NCI-H345 treated with DMSO at 0.1 percent for 48 hours (cell line): ENCODE measurements at regions not wholly inside any gene's neighbourhood (a gene's known extent, or its start where the extent isn't known, plus 50 kb on each side); places are given as distances from the start of the nearest gene placed in this dataset.
A peak's percentile ranks its signal among the peaks of the same experiment; 100 is the strongest.
"Not testable (repeated sequence)": the region's sequence is repeated elsewhere in the genome, so short reads cannot be mapped to it uniquely, and the experiment has no call there.

Source experiments
- DNase-seq: peaks from one replicate; lab custom pipeline; 2025; ENCODE audit not compliant: unreplicated experiment; lab: John Stamatoyannopoulos, UW

DNA sequence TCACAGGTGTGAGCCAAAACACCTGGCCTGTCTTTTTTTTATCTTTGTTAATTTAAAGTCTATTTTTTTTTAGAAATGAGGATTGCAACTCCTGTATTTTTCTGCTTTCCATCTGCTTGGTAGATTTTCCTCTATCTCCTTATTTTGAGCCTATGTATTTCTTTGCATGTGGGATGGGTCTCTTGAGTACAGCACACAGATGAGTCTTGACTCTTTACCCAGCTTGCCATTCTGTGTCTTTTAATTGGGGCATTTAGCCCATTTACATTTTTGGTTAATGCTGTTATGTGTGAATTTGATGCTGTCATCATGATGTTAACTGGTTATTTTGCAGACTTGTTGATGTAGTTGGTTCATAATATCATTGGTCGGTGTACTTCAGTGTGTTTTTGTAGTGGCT is 317.4 kb downstream of the IPO8 start:
- no peak for DNase-seq

DNA sequence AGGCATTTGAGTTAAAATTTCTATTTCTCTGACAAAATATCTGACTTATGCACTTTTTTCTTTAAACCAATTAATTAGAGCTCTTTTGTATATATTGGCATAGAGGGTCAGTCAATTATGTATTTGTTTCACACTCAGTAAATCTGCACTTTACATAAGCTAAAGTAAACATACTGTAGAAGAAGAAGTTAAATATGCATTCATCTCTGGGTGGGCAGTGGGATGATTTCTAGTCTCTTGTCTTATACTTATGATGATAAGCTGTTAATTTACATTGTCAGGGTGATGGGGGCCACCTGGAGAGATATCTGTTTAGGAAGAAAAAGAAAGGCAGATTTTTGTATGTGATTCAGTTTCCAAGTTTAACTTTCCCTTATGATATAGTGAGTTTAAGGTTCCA is 330.8 kb downstream of the IPO8 start:
- DNase-seq, result no peak

DNA sequence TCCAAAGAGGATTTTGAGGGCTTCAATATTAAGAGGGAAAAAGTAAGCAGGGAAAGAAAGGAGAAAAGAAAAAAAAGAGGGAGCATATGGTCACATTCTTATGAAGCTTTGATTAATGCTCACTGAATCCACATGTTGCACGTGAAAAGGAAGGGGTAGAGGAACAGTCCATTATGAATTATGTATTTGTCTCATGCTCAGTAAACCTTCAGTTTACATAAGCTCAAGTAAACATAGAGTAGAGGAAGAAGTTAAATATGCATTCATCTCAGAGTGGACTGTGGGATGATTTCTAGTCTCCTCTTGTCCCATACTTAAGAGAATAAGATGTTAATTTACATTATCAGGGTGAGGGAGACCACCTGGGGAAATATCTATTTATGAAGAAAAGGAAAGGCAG is 334.5 kb downstream of the IPO8 start:
- DNase-seq, result peak; percentile 5

DNA sequence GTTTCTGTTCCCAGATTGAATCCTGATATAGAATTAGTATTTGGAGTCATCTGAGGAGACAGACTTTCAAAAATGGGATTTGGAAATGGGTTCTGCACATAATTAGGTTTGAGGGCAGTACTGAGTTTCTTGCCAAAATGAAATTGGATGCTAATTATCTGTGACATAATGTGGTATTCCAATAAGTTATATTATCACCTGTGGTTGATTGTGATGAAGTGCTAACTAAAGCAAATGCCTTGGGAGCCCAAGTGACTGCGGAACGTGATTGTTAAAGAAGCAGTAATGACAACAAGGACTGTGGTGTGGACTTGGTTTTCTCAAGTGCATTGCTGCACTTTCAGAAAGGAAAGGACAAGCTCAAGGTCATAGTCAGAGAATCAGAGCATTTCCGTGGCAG is 337.0 kb downstream of the IPO8 start:
- no peak for DNase-seq

DNA sequence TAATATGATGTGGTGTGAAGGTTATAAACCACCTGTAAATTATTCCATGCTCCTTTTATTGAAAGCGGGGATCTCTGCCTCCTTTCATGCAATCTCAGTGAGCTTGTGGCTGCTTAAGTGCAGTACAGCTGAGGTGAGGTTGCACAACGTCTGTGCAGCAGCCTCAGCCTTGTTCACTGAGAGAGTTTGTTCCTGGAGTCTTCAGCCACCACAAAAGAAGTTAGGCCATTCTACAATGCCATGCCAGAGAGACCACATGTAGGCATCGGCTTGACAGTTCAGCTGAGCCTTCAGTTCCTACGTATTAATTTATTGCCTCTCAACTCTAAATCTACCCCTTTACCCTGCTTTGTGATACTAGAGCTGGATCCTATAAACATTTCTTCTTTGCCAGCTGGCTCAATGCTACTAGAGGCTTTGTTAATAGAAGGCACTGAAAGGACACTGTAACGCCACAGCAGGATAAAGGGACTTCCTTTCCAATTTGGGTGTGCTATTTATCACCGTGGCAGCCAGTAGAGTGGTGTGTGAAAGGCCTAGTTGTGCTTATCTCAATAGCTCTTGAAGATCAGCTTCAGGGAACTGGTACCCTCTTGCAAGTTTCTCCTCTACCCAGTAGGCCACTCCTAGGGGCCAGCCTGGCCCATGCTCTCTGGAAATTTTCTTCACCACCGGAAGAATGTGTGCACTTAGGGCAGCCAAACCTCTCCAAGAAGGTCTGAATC is 337.7 kb downstream of the IPO8 start:
- DNase-seq, result peak; percentile 62

DNA sequence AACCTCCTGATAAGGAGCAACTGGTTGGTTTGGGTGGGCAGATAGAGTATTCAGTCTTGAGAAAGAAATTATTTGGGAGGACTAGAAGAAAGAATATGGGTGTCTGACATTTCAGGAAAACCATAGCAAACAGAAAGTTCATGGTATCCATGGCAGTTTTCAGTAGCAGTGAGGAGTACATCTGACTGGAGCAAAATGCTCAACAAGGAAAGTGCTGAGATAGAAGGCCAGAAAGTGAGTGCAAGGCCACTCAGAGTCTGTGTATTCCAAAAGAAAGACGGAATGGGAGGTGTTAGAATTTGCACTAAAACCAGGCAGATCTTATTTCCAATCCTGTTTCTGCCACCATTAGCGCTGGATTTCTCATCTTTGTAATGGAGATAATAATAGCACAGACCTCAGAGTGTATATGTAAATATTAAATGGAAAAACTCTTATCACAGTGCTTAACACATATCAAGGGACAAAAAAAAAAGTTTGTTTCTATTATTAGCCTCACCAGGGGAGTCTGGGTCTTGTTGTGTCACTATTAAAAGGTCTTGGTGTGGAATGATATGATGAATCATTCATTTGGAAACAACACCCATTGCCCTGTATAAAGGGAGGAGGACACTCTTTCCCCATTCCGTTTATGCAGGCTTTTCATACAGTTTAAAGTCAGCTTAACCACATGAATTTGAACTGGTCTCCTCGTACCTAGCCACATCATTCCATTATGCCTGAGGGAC is 349.8 kb downstream of the IPO8 start:
- no peak for DNase-seq

DNA sequence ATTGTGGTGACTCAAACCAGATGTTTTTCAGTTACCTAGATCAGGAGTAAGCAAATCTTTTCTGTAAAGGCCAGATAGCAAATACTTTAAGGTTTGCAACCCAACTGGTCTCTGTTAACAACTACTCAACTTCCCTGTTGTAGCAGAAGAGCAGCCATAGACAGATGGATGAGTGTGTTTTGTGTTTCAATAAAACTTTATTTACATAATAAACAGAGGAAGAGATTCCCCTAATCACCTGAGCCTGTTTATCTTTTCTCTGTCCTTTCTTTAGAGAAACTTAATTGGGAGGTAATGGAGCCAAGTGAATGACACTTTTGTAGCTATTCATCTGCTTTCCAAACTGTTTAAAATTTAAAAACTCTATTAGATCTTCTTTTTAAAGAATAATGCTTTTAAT is 365.1 kb downstream of the IPO8 start:
- DNase-seq, result no peak

DNA sequence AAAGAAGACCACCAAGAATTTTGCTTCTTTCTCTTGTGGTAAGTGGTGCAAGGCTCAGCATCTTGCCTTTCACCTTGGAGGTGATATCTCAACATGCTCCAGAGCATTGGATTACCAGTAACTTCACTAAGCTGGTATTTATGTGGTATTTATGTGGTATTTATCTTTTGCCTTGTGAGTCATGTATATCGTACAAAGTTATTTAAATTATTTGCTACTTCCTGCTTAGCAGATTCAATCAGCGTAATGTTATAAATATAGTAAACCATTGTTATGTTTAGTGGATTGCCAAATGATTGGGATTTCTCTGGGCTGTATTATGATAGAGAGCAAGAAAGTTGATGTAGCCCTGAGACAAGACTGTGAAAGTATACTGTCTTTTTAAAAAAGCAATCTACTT is 366.4 kb downstream of the IPO8 start:
- no peak for DNase-seq

DNA sequence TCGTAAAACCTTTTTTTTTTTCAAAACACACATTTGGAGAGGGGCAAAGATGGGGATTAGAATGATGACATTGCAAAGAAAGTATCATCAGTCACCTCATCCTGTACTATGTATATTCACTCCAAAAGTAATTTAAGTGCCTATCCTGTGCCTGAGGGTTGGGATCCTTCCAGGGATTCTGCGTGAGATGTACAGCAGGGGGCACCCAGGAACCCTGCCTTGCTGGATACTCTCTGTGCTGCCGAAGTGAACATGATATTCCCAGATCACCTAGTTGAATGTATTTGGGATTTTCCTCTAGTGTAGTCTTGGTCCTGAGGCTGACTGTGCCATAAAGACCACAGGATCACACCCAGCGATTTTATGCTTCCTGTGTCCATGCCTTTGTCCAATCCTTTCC is 372.7 kb downstream of the IPO8 start:
- no peak for DNase-seq

DNA sequence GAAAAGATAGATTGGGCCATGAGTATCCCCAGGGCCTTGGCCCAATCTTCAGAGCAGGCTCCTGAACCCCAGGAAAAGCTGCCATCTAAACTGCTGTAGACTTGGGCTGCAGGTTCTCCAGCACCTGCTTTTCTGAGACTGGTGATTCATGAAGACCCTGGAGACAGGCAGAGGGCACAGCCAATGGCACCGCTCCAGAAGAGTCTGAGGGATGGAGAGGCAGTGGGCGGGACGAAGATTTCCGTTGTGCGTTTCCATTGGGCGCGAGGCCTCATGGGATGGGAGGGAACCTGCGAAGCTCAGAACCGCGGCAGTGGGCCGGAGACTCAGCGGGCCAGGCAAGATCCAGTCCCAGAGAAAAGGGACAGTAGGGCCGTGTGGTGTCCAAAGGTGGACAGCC is 375.1 kb downstream of the IPO8 start:
- no peak for DNase-seq

DNA sequence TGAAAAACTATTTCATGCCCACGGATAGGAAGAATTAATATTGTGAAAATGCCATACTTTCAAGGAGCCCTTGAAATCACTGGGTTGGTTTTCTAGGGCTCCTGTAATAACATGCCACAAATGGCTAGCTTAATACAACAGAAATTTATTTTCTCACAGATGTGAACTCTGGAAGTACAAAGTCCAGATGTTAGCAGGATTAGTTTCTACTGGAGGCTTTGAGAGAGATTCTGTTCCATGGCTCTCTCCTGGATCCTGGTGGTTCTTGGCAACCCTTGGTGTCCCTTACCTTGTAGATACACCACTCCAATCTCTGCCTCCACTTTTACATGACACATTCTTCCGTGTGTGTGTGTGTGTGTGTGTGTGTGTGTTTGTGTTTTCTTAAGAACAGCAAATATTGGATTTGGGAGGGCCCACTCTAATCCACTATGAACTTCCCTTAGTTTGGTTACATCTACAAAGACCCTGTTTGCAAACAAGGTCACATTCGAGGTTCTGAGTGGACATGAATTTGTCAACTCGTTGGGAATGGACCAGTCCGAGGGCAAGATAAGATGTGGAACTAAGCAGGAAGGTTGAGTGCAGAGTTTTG is 381.1 kb downstream of the IPO8 start:
- no peak for DNase-seq

DNA sequence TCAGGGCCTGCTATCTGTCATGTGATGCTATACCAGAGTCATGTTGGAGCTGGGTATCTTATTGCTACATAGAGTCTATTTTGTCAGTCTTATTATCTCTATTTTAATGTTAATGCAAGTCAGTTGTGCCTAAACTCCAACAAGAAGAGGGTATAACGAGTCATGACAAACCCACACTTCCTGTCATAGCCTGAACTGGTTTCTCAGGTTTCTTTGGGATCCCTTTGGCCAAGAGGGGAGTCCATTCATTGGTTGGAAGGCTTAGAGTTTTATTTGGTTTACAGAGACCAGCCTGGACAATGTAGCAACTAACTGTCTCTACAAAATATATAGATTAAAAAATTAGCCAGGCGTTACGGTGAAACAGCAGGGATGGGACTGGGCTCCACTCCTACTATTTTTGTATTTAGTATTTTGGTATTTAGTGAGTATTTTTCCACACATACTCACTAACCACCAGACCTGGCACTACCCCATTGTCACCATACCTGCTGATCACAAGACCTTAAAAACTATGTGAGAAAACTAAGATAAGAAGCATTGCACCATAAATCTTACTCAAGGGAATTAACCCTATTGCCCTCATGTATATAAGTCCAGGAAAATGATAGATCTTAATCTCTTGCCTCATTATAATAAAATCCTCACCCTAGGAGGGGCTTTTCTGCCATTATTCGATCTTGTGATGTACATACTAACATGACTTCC is 387.5 kb downstream of the IPO8 start:
- no peak for DNase-seq

DNA sequence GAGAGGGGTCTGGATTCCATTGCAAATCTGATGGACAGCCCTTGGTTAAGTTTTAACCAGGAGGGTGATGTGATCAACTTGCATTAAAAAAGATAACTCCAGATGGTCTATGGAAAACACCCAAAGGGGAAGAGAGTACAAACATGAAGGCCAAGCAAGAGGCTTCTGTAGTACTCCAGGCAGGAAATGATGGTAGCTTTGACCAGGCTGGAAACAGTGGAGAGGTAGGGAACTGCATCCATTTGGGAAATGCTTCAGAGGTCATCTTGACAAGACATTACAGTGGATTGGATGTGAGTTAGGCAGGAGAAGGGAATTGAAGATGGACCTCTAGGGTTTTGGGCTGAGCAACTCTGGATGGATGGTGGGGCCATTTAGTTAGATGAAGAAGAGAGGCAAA is 391.1 kb downstream of the IPO8 start:
- DNase-seq, result no peak

DNA sequence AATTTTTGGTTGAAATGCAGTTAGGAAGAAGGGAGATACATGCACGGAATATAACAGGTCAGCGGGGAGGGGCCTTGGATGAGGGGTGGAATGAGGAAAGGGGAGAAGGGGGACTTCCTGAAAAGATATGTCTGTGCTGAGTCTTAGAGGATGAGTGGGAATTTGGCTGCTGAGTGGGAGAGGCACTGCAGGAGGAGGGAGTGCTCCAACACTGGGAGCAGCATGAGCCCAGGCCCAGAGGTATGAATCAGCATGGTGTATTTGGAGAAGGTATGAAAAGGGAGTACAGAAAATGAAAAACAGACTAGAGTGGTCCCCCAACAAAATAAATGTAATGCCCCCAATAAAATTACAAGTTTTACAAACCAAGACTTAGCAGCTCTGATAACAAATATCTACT is 394.4 kb downstream of the IPO8 start:
- no peak for DNase-seq

DNA sequence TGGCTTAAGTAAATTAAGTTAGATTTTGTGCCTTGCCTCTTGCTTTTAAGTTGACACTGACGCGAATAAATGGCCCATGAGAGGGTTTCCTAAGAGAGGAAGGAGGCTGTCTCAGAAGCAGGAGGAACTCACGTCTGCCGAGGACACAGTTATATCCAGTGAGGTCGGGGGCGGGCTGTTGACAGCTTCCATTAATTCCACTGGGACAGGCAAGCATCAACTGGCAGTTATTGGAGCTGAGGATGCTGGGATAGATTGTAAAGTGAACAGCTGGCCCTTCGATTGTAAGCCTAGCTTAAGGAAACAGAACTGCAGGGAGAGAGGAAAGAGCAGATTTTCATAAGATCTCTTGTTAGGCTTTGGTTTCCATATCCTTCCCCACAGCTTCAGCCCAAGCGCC is 399.2 kb downstream of the IPO8 start:
- DNase-seq, result no peak

DNA sequence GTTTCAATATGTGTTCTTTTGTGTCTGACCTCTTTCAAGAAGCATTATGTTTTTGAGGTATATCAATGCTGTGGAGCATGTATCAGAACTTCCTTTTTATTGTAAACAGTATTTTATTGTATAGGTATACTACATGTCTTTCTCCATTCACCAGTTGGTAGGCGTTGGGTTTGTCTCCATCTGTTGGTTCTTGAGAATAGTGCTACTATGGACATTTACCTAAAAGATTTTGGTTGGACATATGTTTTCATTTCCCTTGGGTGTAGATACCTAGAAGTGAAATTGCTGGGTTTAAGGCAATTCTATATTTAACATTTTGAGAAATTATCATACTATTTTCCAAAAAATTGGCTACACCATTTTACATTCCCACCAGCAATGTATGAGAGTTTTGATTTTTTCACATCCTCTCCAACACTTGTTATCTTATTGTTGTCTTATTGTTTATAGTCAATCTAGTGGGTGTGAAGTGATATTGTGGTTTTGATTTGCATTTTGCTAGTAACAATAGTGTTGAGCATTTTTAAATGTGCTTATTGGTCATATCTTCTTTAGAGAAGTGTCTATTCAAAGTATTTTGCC is 409.2 kb downstream of the IPO8 start:
- DNase-seq, result no peak

DNA sequence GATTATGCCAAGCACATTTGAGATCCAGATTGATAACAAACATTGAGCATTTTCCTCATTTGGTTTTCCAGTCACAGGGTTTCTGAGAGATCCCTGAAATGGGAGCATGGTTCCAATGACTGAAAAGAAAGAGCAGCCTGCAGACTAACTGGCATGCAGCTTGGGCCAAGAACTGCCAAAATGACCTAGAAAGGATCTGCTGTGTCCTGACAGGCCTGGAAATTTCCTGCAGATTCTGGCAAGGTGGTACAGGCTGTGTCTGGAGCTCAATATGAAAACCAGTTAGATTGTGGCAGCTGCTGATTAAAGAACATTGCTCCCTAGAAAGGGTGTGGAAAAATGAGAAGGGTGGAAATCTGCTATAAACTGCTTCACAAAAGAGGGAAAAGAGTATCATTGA is 417.3 kb downstream of the IPO8 start:
- no peak for DNase-seq

DNA sequence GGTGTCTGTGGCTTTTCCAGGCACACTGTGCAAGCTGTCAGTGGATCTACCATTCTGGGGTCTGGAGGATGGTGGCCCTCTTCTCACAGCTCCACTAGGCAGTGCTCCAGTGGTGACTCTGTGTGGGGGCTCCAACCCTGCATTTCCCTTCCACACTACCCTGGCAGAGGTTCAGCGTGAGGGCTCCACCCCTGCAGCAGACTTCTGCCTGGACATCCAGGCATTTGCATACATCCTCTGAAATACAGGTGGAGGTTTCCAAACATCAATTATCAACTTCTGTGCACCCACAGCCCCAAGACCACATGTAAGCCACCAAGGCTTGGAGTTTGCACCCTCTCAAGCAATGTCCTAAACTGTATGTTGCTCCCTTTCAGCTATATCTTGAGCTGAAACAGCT is 423.2 kb downstream of the IPO8 start:
- DNase-seq, result not testable (repeated sequence)

DNA sequence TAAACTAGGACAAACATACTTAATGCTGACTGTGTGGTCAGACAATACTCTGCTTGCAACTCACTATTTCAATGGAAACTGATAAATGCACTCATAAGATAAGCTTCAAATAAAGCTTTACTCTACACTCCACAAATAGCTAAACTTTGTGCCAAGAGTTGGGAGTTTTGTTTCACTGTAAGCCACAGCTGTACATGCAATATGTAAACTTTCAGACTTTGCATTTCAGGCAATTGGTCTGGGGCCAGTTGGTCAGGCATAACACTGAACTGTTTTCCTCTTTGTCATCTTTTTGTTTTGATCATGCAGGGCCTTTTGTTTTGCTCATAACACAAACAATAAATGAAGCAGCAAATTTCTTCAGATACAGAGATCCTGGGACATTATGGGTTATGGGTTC is 426.2 kb downstream of the IPO8 start:
- no peak for DNase-seq

DNA sequence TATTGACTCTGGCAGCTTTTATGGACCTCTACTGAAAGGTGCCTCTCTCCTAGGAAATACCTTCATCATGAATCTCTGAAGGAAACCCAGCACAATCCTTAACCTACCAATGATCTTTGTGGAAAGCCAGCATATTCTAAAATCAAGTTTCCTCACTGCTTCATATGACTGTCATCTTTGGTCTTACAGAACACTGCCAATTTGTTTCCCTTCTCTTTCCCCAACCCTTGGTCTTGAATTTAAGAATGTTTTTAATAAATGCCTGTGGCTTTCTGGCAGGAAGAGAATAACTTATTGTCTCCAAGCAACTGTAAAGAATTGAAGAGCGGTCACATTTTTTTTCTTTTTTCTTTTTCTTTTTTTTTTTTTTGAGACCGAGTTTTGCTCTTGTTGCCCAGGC is 427.6 kb downstream of the IPO8 start:
- no peak for DNase-seq

DNA sequence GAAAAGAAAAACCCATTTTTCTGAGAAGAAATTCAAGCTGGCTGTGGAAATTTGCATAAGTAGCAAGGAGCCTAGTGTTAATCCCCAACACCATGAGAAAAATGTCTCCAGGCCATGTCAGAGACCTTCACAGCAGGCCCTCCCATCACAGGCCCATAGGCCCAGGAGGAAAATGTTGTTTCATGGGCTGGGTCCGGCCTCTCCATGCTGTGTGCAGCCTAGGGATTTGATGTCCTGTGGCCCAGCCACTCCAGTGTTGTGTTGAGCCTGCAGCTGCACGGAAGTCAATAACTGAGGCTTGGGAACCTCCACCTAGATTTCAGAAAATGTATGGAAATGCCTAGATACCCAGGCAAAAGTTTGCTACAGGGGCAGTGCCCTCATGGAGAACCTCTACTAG is 432.2 kb downstream of the IPO8 start:
- DNase-seq, result no peak

DNA sequence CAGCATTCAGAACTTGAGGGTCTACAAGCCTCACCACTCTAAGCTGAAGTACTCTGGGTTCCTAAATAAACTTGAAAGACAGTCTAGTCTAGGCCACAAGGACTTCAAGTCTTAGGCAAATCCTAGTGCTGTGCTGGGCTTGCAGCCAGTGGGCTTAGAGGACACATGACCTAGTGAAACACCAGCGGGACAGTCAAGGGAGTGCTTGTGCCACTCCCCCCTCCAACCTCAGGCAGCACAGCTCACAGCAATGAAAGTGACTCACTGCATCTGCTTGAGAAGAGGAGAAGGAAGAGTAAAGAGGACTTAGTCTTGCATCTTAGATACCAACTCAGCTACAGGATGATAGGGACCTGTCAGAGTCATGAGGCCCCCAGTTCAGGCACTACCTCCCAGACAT is 438.1 kb downstream of the IPO8 start:
- DNase-seq, result no peak
